GM23338 (cell line): ENCODE measurements at regions not wholly inside any gene's neighbourhood (a gene's known extent, or its start where the extent isn't known, plus 50 kb on each side); places are given as distances from the start of the nearest gene placed in this dataset.

Experiments
- ATAC-seq: fragments of 200-7000 bp; cut with Tn5 transposase; 3 replicates; pipeline ENCODE4 v1.9.1; 2020
- DNase-seq: peaks from one replicate; pipeline ENCODE4 v3.0.0-alpha.2; 2015; ENCODE audit warnings: low spot score
- H2AFZ ChIP-seq: fragments of 200-600 bp; sonication (generic); 2 replicates; pipeline ENCODE4 v1.8.0; 2016; ENCODE audit warnings: antibody characterized with exemption, mild to moderate bottlenecking, moderate library complexity
- H3F3A ChIP-seq: fragments of 200-600 bp; sonication (generic); replicated peaks from 2 replicates; pipeline ENCODE4 v1.8.0; 2017; ENCODE audit warnings: antibody characterized with exemption, mixed run types, low read depth
- H3K27ac ChIP-seq: fragments of 200-600 bp; sonication (generic); 2 replicates; pipeline ENCODE4 v1.6.1; 2016; ENCODE audit warnings: low read depth
- H3K27me3 ChIP-seq: fragments of 200-600 bp; sonication (generic); 2 replicates; pipeline ENCODE4 v1.8.0; 2016; ENCODE audit warnings: mild to moderate bottlenecking, mixed run types, moderate library complexity; ENCODE audit not compliant: insufficient read depth
- H3K36me3 ChIP-seq: fragments of 200-600 bp; sonication (generic); 2 replicates; pipeline ENCODE4 v1.8.0; 2016; ENCODE audit warnings: mild to moderate bottlenecking; ENCODE audit not compliant: insufficient read depth
- H3K4me1 ChIP-seq: fragments of 200-600 bp; sonication (generic); 2 replicates; pipeline ENCODE4 v1.8.0; 2016; ENCODE audit warnings: mild to moderate bottlenecking, moderate library complexity; ENCODE audit not compliant: insufficient read depth
- H3K4me2 ChIP-seq: fragments of 200-600 bp; sonication (generic); 2 replicates; pipeline ENCODE4 v1.7.1; 2017; ENCODE audit warnings: mixed run types
- H3K4me3 ChIP-seq: fragments of 200-600 bp; sonication (generic); 2 replicates; pipeline ENCODE4 v1.6.1; 2016; ENCODE audit warnings: mixed run types
- H3K79me2 ChIP-seq: fragments of 200-600 bp; sonication (generic); replicated peaks from 2 replicates; pipeline ENCODE4 v1.8.0; 2017; ENCODE audit warnings: mild to moderate bottlenecking; ENCODE audit not compliant: insufficient read depth
- H3K9me2 ChIP-seq: fragments of 200-600 bp; sonication (generic); 2 replicates; pipeline ENCODE4 v1.8.0; 2017; ENCODE audit not compliant: insufficient read depth
- H4K20me1 ChIP-seq: fragments of 200-600 bp; sonication (generic); replicated peaks from 2 replicates; pipeline ENCODE4 v1.8.0; 2017; ENCODE audit warnings: mild to moderate bottlenecking; ENCODE audit not compliant: insufficient read depth
- H3K27ac Mint-ChIP-seq: 2 replicates; pipeline ENCODE4 v1.8.0; 2020; ENCODE audit warnings: inconsistent platforms, mild to moderate bottlenecking, moderate library complexity, mixed read lengths
- H3K27me3 Mint-ChIP-seq: 3 replicates; pipeline ENCODE4 v1.8.0; 2022; ENCODE audit warnings: low read depth, mild to moderate bottlenecking, moderate library complexity, mixed read lengths, inconsistent platforms; ENCODE audit not compliant: insufficient read depth, poor library complexity
- H3K36me3 Mint-ChIP-seq: 3 replicates; pipeline ENCODE4 v1.8.0; 2021; ENCODE audit warnings: low read depth, mild to moderate bottlenecking, inconsistent platforms, moderate library complexity, mixed read lengths
- H3K4me1 Mint-ChIP-seq: 3 replicates; pipeline ENCODE4 v1.8.0; 2020; ENCODE audit warnings: mild to moderate bottlenecking, inconsistent platforms, mixed read lengths
- H3K4me3 Mint-ChIP-seq: 3 replicates; pipeline ENCODE4 v1.8.0; 2021; ENCODE audit warnings: moderate library complexity, mild to moderate bottlenecking, inconsistent platforms, mixed read lengths
- H3K9me3 Mint-ChIP-seq: 3 replicates; pipeline ENCODE4 v1.8.0; 2020; ENCODE audit warnings: moderate library complexity, mild to moderate bottlenecking, inconsistent platforms, mixed read lengths
- CREB1 ChIP-seq: fragments of 250-450 bp; sonication (Bioruptor Pico); IDR thresholded peaks from 2 replicates; pipeline ENCODE4 v1.5.0; 2020; ENCODE audit warnings: low read depth, mild to moderate bottlenecking, moderate library complexity
- CTCF ChIP-seq, 2 experiments: fragments of 200-600 bp in 1 of 2; sonication (generic) in 1 of 2; conservative IDR thresholded peaks; 2 replicates each; pipeline versions ENCODE4 v1.5.1 to v1.6.1; 2016 to 2017; ENCODE audit warnings: antibody characterized with exemption in 2 of 2, low read depth in 2 of 2, mild to moderate bottlenecking in 2 of 2, moderate library complexity in 1 of 2
- ETS1 ChIP-seq: IDR thresholded peaks from 2 replicates; pipeline ENCODE4 v1.6.1; 2016; ENCODE audit warnings: antibody characterized with exemption
- EZH2 ChIP-seq: fragments of 200-600 bp; sonication (generic); IDR thresholded peaks from one replicate; pipeline ENCODE4 v1.8.0; 2017; ENCODE audit warnings: antibody characterized with exemption, mild to moderate bottlenecking, low read depth; ENCODE audit not compliant: unreplicated experiment
- EZH2phosphoT487 ChIP-seq: fragments of 200-600 bp; sonication (generic); IDR thresholded peaks from one replicate; pipeline ENCODE4 v1.8.1; 2018; ENCODE audit warnings: antibody characterized with exemption; ENCODE audit not compliant: unreplicated experiment
- JUNB ChIP-seq: IDR thresholded peaks from one replicate; pipeline ENCODE4 v1.6.1; 2016; ENCODE audit warnings: antibody characterized with exemption; ENCODE audit not compliant: unreplicated experiment
- NANOG ChIP-seq: IDR thresholded peaks from 2 replicates; pipeline ENCODE4 v1.6.1; 2016; ENCODE audit warnings: antibody characterized with exemption, borderline replicate concordance
- POLR2AphosphoS5 ChIP-seq: IDR thresholded peaks from 2 replicates; pipeline ENCODE4 v1.6.1; 2016; ENCODE audit warnings: antibody characterized with exemption, low read depth
- STAT1 ChIP-seq: IDR thresholded peaks from one replicate; pipeline ENCODE4 v1.6.1; 2016; ENCODE audit warnings: antibody characterized with exemption; ENCODE audit not compliant: unreplicated experiment
- ZNF114 ChIP-seq: fragments of 250-450 bp; sonication (Bioruptor Pico); IDR thresholded peaks from 2 replicates; pipeline ENCODE4 v1.5.0; 2020; ENCODE audit warnings: mild to moderate bottlenecking, moderate library complexity
- ZNF331 ChIP-seq: fragments of 250-450 bp; sonication (Bioruptor Pico); IDR thresholded peaks from 2 replicates; pipeline ENCODE4 v1.5.0; 2020; ENCODE audit warnings: low read depth, mild to moderate bottlenecking, moderate library complexity
- TF ChIP-seq, protein P1 (sequence below): fragments of 250-450 bp; sonication (Bioruptor Pico); IDR thresholded peaks from 2 replicates; pipeline ENCODE4 v1.5.0; 2020; ENCODE audit warnings: mild to moderate bottlenecking, moderate library complexity
- TF ChIP-seq, protein P2 (sequence below): IDR thresholded peaks from one replicate; pipeline ENCODE4 v1.6.1; 2018; ENCODE audit warnings: antibody characterized with exemption; ENCODE audit not compliant: unreplicated experiment

GRCh38 chr18:44424645-44425035 is 256.0 kb upstream of the SETBP1 start:
- no peak overlapping the region for H3K27ac Mint-ChIP-seq
- TF ChIP-seq, protein P1, sequence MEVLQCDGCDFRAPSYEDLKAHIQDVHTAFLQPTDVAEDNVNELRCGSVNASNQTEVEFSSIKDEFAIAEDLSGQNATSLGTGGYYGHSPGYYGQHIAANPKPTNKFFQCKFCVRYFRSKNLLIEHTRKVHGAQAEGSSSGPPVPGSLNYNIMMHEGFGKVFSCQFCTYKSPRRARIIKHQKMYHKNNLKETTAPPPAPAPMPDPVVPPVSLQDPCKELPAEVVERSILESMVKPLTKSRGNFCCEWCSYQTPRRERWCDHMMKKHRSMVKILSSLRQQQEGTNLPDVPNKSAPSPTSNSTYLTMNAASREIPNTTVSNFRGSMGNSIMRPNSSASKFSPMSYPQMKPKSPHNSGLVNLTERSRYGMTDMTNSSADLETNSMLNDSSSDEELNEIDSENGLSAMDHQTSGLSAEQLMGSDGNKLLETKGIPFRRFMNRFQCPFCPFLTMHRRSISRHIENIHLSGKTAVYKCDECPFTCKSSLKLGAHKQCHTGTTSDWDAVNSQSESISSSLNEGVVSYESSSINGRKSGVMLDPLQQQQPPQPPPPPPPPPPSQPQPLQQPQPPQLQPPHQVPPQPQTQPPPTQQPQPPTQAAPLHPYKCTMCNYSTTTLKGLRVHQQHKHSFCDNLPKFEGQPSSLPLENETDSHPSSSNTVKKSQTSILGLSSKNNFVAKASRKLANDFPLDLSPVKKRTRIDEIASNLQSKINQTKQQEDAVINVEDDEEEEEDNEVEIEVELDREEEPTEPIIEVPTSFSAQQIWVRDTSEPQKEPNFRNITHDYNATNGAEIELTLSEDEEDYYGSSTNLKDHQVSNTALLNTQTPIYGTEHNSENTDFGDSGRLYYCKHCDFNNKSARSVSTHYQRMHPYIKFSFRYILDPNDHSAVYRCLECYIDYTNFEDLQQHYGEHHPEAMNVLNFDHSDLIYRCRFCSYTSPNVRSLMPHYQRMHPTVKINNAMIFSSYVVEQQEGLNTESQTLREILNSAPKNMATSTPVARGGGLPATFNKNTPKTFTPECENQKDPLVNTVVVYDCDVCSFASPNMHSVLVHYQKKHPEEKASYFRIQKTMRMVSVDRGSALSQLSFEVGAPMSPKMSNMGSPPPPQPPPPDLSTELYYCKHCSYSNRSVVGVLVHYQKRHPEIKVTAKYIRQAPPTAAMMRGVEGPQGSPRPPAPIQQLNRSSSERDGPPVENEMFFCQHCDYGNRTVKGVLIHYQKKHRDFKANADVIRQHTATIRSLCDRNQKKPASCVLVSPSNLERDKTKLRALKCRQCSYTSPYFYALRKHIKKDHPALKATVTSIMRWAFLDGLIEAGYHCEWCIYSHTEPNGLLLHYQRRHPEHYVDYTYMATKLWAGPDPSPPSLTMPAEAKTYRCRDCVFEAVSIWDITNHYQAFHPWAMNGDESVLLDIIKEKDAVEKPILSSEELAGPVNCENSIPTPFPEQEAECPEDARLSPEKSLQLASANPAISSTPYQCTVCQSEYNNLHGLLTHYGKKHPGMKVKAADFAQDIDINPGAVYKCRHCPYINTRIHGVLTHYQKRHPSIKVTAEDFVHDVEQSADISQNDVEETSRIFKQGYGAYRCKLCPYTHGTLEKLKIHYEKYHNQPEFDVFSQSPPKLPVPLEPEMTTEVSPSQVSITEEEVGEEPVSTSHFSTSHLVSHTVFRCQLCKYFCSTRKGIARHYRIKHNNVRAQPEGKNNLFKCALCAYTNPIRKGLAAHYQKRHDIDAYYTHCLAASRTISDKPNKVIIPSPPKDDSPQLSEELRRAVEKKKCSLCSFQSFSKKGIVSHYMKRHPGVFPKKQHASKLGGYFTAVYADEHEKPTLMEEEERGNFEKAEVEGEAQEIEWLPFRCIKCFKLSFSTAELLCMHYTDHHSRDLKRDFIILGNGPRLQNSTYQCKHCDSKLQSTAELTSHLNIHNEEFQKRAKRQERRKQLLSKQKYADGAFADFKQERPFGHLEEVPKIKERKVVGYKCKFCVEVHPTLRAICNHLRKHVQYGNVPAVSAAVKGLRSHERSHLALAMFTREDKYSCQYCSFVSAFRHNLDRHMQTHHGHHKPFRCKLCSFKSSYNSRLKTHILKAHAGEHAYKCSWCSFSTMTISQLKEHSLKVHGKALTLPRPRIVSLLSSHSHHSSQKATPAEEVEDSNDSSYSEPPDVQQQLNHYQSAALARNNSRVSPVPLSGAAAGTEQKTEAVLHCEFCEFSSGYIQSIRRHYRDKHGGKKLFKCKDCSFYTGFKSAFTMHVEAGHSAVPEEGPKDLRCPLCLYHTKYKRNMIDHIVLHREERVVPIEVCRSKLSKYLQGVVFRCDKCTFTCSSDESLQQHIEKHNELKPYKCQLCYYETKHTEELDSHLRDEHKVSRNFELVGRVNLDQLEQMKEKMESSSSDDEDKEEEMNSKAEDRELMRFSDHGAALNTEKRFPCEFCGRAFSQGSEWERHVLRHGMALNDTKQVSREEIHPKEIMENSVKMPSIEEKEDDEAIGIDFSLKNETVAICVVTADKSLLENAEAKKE = no peak
- TF ChIP-seq ZNF331 (CRISPR knock-in tag) (no peak), CREB1 (CRISPR knock-in tag) (no peak), NANOG (no peak), EZH2phosphoT487 (no peak), JUNB (no peak), POLR2AphosphoS5 (no peak), STAT1 (no peak), ZNF114 (CRISPR knock-in tag) (no peak), EZH2 (no peak), CTCF (conservative IDR thresholded peaks at IDR 0.05; ENCODE audit: low read depth in 2 of 2) (no peak), ETS1 (no peak)
- TF ChIP-seq, protein P2, sequence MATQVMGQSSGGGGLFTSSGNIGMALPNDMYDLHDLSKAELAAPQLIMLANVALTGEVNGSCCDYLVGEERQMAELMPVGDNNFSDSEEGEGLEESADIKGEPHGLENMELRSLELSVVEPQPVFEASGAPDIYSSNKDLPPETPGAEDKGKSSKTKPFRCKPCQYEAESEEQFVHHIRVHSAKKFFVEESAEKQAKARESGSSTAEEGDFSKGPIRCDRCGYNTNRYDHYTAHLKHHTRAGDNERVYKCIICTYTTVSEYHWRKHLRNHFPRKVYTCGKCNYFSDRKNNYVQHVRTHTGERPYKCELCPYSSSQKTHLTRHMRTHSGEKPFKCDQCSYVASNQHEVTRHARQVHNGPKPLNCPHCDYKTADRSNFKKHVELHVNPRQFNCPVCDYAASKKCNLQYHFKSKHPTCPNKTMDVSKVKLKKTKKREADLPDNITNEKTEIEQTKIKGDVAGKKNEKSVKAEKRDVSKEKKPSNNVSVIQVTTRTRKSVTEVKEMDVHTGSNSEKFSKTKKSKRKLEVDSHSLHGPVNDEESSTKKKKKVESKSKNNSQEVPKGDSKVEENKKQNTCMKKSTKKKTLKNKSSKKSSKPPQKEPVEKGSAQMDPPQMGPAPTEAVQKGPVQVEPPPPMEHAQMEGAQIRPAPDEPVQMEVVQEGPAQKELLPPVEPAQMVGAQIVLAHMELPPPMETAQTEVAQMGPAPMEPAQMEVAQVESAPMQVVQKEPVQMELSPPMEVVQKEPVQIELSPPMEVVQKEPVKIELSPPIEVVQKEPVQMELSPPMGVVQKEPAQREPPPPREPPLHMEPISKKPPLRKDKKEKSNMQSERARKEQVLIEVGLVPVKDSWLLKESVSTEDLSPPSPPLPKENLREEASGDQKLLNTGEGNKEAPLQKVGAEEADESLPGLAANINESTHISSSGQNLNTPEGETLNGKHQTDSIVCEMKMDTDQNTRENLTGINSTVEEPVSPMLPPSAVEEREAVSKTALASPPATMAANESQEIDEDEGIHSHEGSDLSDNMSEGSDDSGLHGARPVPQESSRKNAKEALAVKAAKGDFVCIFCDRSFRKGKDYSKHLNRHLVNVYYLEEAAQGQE = no peak
- no peaks in the 10 kb centered on the region for H3F3A ChIP-seq
- H3K4me3 ChIP-seq = no peak overlapping the region
- ATAC-seq (no peak), DNase-seq (no peak)
- H3K36me3 Mint-ChIP-seq = no peaks in the 10 kb centered on the region
- no peaks in the 10 kb centered on the region for H3K27me3 Mint-ChIP-seq
- H3K4me1 Mint-ChIP-seq = peaks cover 11% of the 10 kb centered on the region; the same call in 2 of the 3 replicates
- H2AFZ ChIP-seq = no peak overlapping the region
- no peaks in the 10 kb centered on the region for H3K27me3 ChIP-seq
- no peaks in the 10 kb centered on the region for H3K79me2 ChIP-seq
- H3K4me3 Mint-ChIP-seq = no peak overlapping the region
- peaks cover 8% of the 10 kb centered on the region; the same call in 2 of the 3 replicates for H3K9me3 Mint-ChIP-seq
- no peaks in the 10 kb centered on the region for H4K20me1 ChIP-seq
- H3K9me2 ChIP-seq = peaks cover 5% of the 10 kb centered on the region; the same call in 1 of the 2 replicates
- H3K36me3 ChIP-seq = no peaks in the 10 kb centered on the region
- H3K4me1 ChIP-seq = peaks cover 14% of the 10 kb centered on the region; the same call in 1 of the 2 replicates
- no peak overlapping the region for H3K27ac ChIP-seq
- no peak overlapping the region for H3K4me2 ChIP-seq
